H9 (cell line): ENCODE measurements at regions not wholly inside any gene's neighbourhood (a gene's known extent, or its start where the extent isn't known, plus 50 kb on each side); places are given as distances from the start of the nearest gene placed in this dataset.

Source experiments
- DNase-seq: peaks from one replicate; pipeline ENCODE4 v3.0.0-alpha.2; 2017
- H2AFZ ChIP-seq: one replicate; pipeline ENCODE4 v1.6.1; 2013; ENCODE audit warnings: mild to moderate bottlenecking, low read length, control low read depth, moderate library complexity
- H2AK5ac ChIP-seq: 2 replicates; pipeline ENCODE4 v1.6.1; 2013; ENCODE audit warnings: low read length, control low read depth, mixed read lengths; ENCODE audit not compliant: insufficient read length
- H2BK120ac ChIP-seq: one replicate; pipeline ENCODE4 v1.6.1; 2013; ENCODE audit warnings: low read depth, mild to moderate bottlenecking, low read length, control low read depth, inconsistent platforms; ENCODE audit not compliant: poor library complexity, severe bottlenecking
- H2BK12ac ChIP-seq: 2 replicates; pipeline ENCODE4 v1.6.1; 2013; ENCODE audit warnings: low read length, control low read depth, mixed read lengths, low read depth; ENCODE audit not compliant: insufficient read length
- H2BK15ac ChIP-seq: 2 replicates; pipeline ENCODE4 v1.6.1; 2013; ENCODE audit warnings: low read depth, low read length, control low read depth
- H2BK20ac ChIP-seq: one replicate; pipeline ENCODE4 v1.6.1; 2013; ENCODE audit warnings: low read depth, mild to moderate bottlenecking, low read length, control low read depth, inconsistent platforms; ENCODE audit not compliant: poor library complexity, severe bottlenecking
- H2BK5ac ChIP-seq: 2 replicates; pipeline ENCODE4 v1.6.1; 2013; ENCODE audit warnings: low read length, control low read depth, mixed read lengths; ENCODE audit not compliant: insufficient read length
- H3K14ac ChIP-seq: 2 replicates; pipeline ENCODE4 v1.6.1; 2013; ENCODE audit warnings: low read length, control low read depth; ENCODE audit not compliant: insufficient read depth
- H3K18ac ChIP-seq: 2 replicates; pipeline ENCODE4 v1.6.1; 2013; ENCODE audit warnings: low read depth, mild to moderate bottlenecking, mixed read lengths, low read length, control low read depth; ENCODE audit not compliant: insufficient read length
- H3K23ac ChIP-seq: 2 replicates; pipeline ENCODE4 v1.6.1; 2013; ENCODE audit warnings: low read length, control low read depth, mixed read lengths, low read depth; ENCODE audit not compliant: insufficient read length
- H3K23me2 ChIP-seq: 2 replicates; pipeline ENCODE4 v1.6.1; 2013; ENCODE audit warnings: low read depth, mild to moderate bottlenecking, mixed read lengths, low read length, control low read depth; ENCODE audit not compliant: insufficient read length, poor library complexity, severe bottlenecking
- H3K27ac ChIP-seq: 2 replicates; pipeline ENCODE4 v1.5.1; 2013; ENCODE audit warnings: low read length, control low read depth, mixed read lengths, low read depth; ENCODE audit not compliant: insufficient read length
- H3K27me3 ChIP-seq: 2 replicates; pipeline ENCODE4 v1.6.1; 2013; ENCODE audit warnings: low read length, control low read depth, inconsistent platforms; ENCODE audit not compliant: insufficient read depth
- H3K4ac ChIP-seq: 2 replicates; pipeline ENCODE4 v1.6.1; 2013; ENCODE audit warnings: low read depth, mild to moderate bottlenecking, control low read depth, inconsistent platforms, low read length, moderate library complexity
- H3K4me1 ChIP-seq: 2 replicates; pipeline ENCODE4 v1.6.1; 2013; ENCODE audit warnings: low read length, control low read depth, inconsistent platforms; ENCODE audit not compliant: insufficient read depth
- H3K4me2 ChIP-seq: 2 replicates; pipeline ENCODE4 v1.6.1; 2013; ENCODE audit warnings: low read length, control low read depth, mixed read lengths; ENCODE audit not compliant: insufficient read length, insufficient read depth
- H3K56ac ChIP-seq: 2 replicates; pipeline ENCODE4 v1.6.1; 2013; ENCODE audit warnings: low read depth, mild to moderate bottlenecking, mixed read lengths, low read length, control low read depth; ENCODE audit not compliant: insufficient read length
- H3K79me1 ChIP-seq: 2 replicates; pipeline ENCODE4 v1.6.1; 2013; ENCODE audit warnings: low read depth, mild to moderate bottlenecking, moderate library complexity, low read length, control low read depth, inconsistent platforms; ENCODE audit not compliant: insufficient read depth, poor library complexity, severe bottlenecking
- H3K79me2 ChIP-seq: 2 replicates; pipeline ENCODE4 v1.6.1; 2013; ENCODE audit warnings: low read length, control low read depth, inconsistent platforms; ENCODE audit not compliant: insufficient read depth
- H3K9ac ChIP-seq: 2 replicates; pipeline ENCODE4 v1.6.1; 2013; ENCODE audit warnings: low read length, control low read depth, mixed read lengths; ENCODE audit not compliant: insufficient read length; ENCODE audit errors: extremely low read depth
- H3K9me3 ChIP-seq: one replicate; pipeline ENCODE4 v1.6.1; 2013; ENCODE audit warnings: low read depth, low read length, inconsistent platforms; ENCODE audit not compliant: control insufficient read depth
- H3T11ph ChIP-seq: one replicate; pipeline ENCODE4 v1.6.1; 2013; ENCODE audit warnings: mild to moderate bottlenecking, low read length, control low read depth, inconsistent platforms
- H4K20me1 ChIP-seq: one replicate; pipeline ENCODE4 v1.6.1; 2013; ENCODE audit not compliant: control insufficient read depth, insufficient read length, insufficient read depth
- H4K5ac ChIP-seq: 2 replicates; pipeline ENCODE4 v1.6.1; 2013; ENCODE audit warnings: low read depth, mild to moderate bottlenecking, mixed read lengths, low read length, control low read depth; ENCODE audit not compliant: insufficient read length
- H4K8ac ChIP-seq: replicated peaks from 2 replicates; pipeline ENCODE4 v1.6.1; 2013; ENCODE audit warnings: low read length, control low read depth, mixed read lengths, low read depth; ENCODE audit not compliant: insufficient read length
- H4K91ac ChIP-seq: 2 replicates; pipeline ENCODE4 v1.6.1; 2013; ENCODE audit warnings: low read depth, mild to moderate bottlenecking, moderate library complexity, mixed read lengths, low read length, control low read depth; ENCODE audit not compliant: insufficient read length
- H3K27ac Mint-ChIP-seq, 3 experiments: 2 replicates in 2 of 3; 3 replicates in 1 of 3; pipeline ENCODE4 v1.8.0; 2020 to 2021; ENCODE audit warnings: mixed read lengths in 3 of 3, mild to moderate bottlenecking in 1 of 3, moderate library complexity in 1 of 3
- H3K27me3 Mint-ChIP-seq: 2 replicates; pipeline ENCODE4 v1.8.0; 2021; ENCODE audit warnings: low read depth, mild to moderate bottlenecking, moderate library complexity, mixed read lengths
- H3K36me3 Mint-ChIP-seq, 3 experiments: 2 replicates in 2 of 3; 3 replicates in 1 of 3; pipeline ENCODE4 v1.8.0; 2020 to 2021; ENCODE audit warnings: low read depth in 3 of 3, mixed read lengths in 3 of 3; ENCODE audit not compliant: insufficient read depth in 1 of 3
- H3K4me1 Mint-ChIP-seq, 2 experiments: 2 replicates each; pipeline ENCODE4 v1.8.0; 2020; ENCODE audit warnings: mixed read lengths in 2 of 2
- H3K4me3 Mint-ChIP-seq, 2 experiments: 2 replicates in 1 of 2; 3 replicates in 1 of 2; pipeline ENCODE4 v1.8.0; 2020 to 2021; ENCODE audit warnings: mild to moderate bottlenecking in 2 of 2, mixed read lengths in 2 of 2, moderate library complexity in 1 of 2
- H3K9me3 Mint-ChIP-seq, 2 experiments: 2 replicates in 1 of 2; 3 replicates in 1 of 2; pipeline ENCODE4 v1.8.0; 2020; ENCODE audit warnings: mild to moderate bottlenecking in 2 of 2, mixed read lengths in 2 of 2, moderate library complexity in 1 of 2
- WGBS: extraction: QIAGEN DNeasy Blood & Tissue Kit; methylation state at CpG from one replicate; pipeline ENCODE4 v1.1.7; 2013; ENCODE audit warnings: missing lambda C conversion rate, low lambda C conversion rate, mixed read lengths; ENCODE audit not compliant: insufficient read length; ENCODE audit errors: extremely low coverage; 5-methylcytosine and 5-hydroxymethylcytosine counted together
- TF ChIP-seq, protein P1 (sequence below): fragments of 200-600 bp; sonication (generic); conservative IDR thresholded peaks from 3 replicates; pipeline ENCODE4 v1.8.0; 2021; ENCODE audit warnings: antibody characterized with exemption, mild to moderate bottlenecking

DNA sequence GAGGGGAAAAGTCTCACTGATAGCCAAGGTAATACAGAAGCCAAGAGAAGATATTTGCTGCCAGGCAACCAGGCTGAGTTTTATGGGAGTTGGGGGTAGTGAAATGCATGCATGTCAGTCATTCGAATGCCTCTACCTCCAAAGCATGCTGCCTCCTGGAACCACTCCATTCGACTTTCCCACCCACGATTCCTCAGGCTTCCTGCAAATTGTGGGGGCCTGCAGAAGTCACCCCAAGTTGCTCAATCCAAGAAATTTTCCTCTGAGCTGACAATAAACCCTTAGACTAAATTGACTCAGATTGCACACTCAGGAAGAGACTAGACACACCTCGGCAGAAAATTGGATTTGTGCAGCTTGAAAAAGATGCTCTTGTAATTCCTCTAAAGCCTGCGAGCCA is 73.6 kb upstream of the GRK3 start:
- H2AFZ ChIP-seq = no peak overlapping the region
- no peak overlapping the region for H2BK20ac ChIP-seq
- no CpG with 5 or more reads among the region's 5 CpGs for WGBS
- no peak overlapping the region for H4K91ac ChIP-seq
- H2BK15ac ChIP-seq = no peak overlapping the region
- Mint-ChIP-seq H3K4me3 (no peak overlapping the region), H3K36me3 (peaks cover 0 to 21% (median 4%) of the 10 kb centered on the region in 3 experiments; a peak in 3 of 7 replicates), H3K27me3 (no peaks in the 10 kb centered on the region; the same call in 1 of the 2 replicates), H3K9me3 (no peaks in the 10 kb centered on the region), H3K27ac (no peak overlapping the region), H3K4me1 (peaks cover 18 to 19% of the 10 kb centered on the region in 2 experiments)
- no peak overlapping the region for H3K4me2 ChIP-seq
- no peak overlapping the region for H3K14ac ChIP-seq
- no peak overlapping the region for H3K9ac ChIP-seq
- no peak overlapping the region for H3K4ac ChIP-seq
- H3K27ac ChIP-seq = no peak overlapping the region
- no peaks in the 10 kb centered on the region for H3K27me3 ChIP-seq
- H3K56ac ChIP-seq = no peak overlapping the region
- H3T11ph ChIP-seq = no peak overlapping the region
- no peak overlapping the region for H2BK5ac ChIP-seq
- no peaks in the 10 kb centered on the region for H3K79me1 ChIP-seq
- no peaks in the 10 kb centered on the region for H3K23me2 ChIP-seq
- H4K5ac ChIP-seq = no peak overlapping the region
- TF ChIP-seq, protein P1, sequence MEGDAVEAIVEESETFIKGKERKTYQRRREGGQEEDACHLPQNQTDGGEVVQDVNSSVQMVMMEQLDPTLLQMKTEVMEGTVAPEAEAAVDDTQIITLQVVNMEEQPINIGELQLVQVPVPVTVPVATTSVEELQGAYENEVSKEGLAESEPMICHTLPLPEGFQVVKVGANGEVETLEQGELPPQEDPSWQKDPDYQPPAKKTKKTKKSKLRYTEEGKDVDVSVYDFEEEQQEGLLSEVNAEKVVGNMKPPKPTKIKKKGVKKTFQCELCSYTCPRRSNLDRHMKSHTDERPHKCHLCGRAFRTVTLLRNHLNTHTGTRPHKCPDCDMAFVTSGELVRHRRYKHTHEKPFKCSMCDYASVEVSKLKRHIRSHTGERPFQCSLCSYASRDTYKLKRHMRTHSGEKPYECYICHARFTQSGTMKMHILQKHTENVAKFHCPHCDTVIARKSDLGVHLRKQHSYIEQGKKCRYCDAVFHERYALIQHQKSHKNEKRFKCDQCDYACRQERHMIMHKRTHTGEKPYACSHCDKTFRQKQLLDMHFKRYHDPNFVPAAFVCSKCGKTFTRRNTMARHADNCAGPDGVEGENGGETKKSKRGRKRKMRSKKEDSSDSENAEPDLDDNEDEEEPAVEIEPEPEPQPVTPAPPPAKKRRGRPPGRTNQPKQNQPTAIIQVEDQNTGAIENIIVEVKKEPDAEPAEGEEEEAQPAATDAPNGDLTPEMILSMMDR = no peak
- H2BK12ac ChIP-seq = no peak overlapping the region
- H2BK120ac ChIP-seq = no peak overlapping the region
- no peak overlapping the region for H3K23ac ChIP-seq
- H4K20me1 ChIP-seq = no peaks in the 10 kb centered on the region
- H3K9me3 ChIP-seq = no peaks in the 10 kb centered on the region
- no peak overlapping the region for H2AK5ac ChIP-seq
- no peaks in the 10 kb centered on the region for H3K79me2 ChIP-seq
- no peak for DNase-seq
- no peaks in the 10 kb centered on the region for H3K4me1 ChIP-seq
- H3K18ac ChIP-seq = no peak overlapping the region
- no peak overlapping the region for H4K8ac ChIP-seq
